Endothelial cell of umbilical vein (primary cell): ENCODE measurements at regions not wholly inside any gene's neighbourhood (a gene's known extent, or its start where the extent isn't known, plus 50 kb on each side); places are given as distances from the start of the nearest gene placed in this dataset.

Experiments
- BruUV-seq: library from RNA; stranded (reverse); fragments of 400-500 nt; replicated peaks from 2 replicates; lab custom pipeline; 2021; lab: Mats Ljungman, UMichigan
- CTCF ChIA-PET: fragments of 300-600, 350-600 bp; sonication (Branson Sonifier 250); formaldehyde crosslinking; loops from one replicate; lab custom pipeline; 2021; ENCODE audit warnings: antibody characterized with exemption, inconsistent platforms; lab: Charles Lee
- POLR2A ChIA-PET: fragments of 300-600, 350-600 bp; sonication (Branson Sonifier 250); formaldehyde crosslinking; loops from one replicate; lab custom pipeline; 2021; ENCODE audit warnings: antibody characterized with exemption, inconsistent platforms; lab: Charles Lee
- DNase-seq: peaks from one replicate; pipeline ENCODE4 v3.0.0-alpha.2; 2011; ENCODE audit warnings: low read depth, low spot score
- FAIRE-seq: peaks from 2 replicates; lab custom pipeline; 2011; peaks lifted over from hg19 to GRCh38; lab: Jason Lieb, UNC
- H2AFZ ChIP-seq: 2 replicates; pipeline ENCODE4 v1.6.0; 2012; ENCODE audit warnings: low read depth, low read length, control low read depth, inconsistent platforms
- H3K27ac ChIP-seq: 2 replicates; pipeline ENCODE4 v1.5.1; 2011; ENCODE audit warnings: low read depth, mild to moderate bottlenecking, control low read depth, low read length, moderate library complexity; ENCODE audit not compliant: insufficient read depth
- H3K27me3 ChIP-seq, 2 experiments: 2 replicates each; pipeline versions ENCODE4 v1.6.0 to v1.6.1; 2011; ENCODE audit warnings: low read length in 2 of 2, mixed read lengths in 1 of 2; ENCODE audit not compliant: control insufficient read depth in 2 of 2, insufficient read depth in 2 of 2
- H3K36me3 ChIP-seq, 2 experiments: 2 replicates in 1 of 2; 3 replicates in 1 of 2; pipeline ENCODE4 v1.5.1; 2011; ENCODE audit warnings: low read length in 2 of 2, mild to moderate bottlenecking in 1 of 2, moderate library complexity in 1 of 2; ENCODE audit not compliant: control insufficient read depth in 2 of 2, insufficient read depth in 2 of 2; ENCODE audit errors: extremely low read depth in 1 of 2
- H3K4me1 ChIP-seq: 3 replicates; pipeline ENCODE4 v1.5.1; 2011; ENCODE audit warnings: mild to moderate bottlenecking, low read length; ENCODE audit not compliant: control insufficient read depth, insufficient read depth; ENCODE audit errors: extremely low read depth
- H3K4me2 ChIP-seq: 2 replicates; pipeline ENCODE4 v1.6.1; 2011; ENCODE audit warnings: low read length, control low read depth, mixed read lengths; ENCODE audit not compliant: insufficient read depth
- H3K4me3 ChIP-seq, 3 experiments: fragments of 200-600 bp in 1 of 3; sonication (generic), shearing (Covaris generic) in 1 of 3; replicated peaks in 1 of 3; 2 replicates each; pipeline ENCODE4 v1.5.1; 2011 to 2016; ENCODE audit warnings: control low read depth in 3 of 3, low read length in 3 of 3, mild to moderate bottlenecking in 2 of 3, inconsistent platforms in 1 of 3, low read depth in 1 of 3, moderate library complexity in 1 of 3; ENCODE audit not compliant: insufficient read depth in 1 of 3
- H3K79me2 ChIP-seq: 2 replicates; pipeline ENCODE4 v1.6.0; 2012; ENCODE audit warnings: low read length, inconsistent platforms; ENCODE audit not compliant: control insufficient read depth, insufficient read depth
- H3K9ac ChIP-seq: replicated peaks from 2 replicates; pipeline ENCODE3; 2011; ENCODE audit warnings: low read length, control low read depth; ENCODE audit not compliant: insufficient read depth; ENCODE audit errors: extremely low read depth
- H3K9me1 ChIP-seq: replicated peaks from 3 replicates; pipeline ENCODE4 v1.6.0; 2011; ENCODE audit warnings: mild to moderate bottlenecking, low read length; ENCODE audit not compliant: control insufficient read depth, insufficient read depth; ENCODE audit errors: extremely low read depth
- H3K9me3 ChIP-seq: replicated peaks from 2 replicates; pipeline ENCODE4 v1.5.1; 2012; ENCODE audit warnings: low read length, inconsistent platforms; ENCODE audit not compliant: control insufficient read depth, insufficient read depth
- H4K20me1 ChIP-seq: replicated peaks from 2 replicates; pipeline ENCODE3; 2011; ENCODE audit warnings: mild to moderate bottlenecking, low read length; ENCODE audit not compliant: control insufficient read depth, insufficient read depth; ENCODE audit errors: extremely low read depth
- EZH2 ChIP-seq: IDR thresholded peaks from 2 replicates; pipeline ENCODE4 v1.6.1; 2012; ENCODE audit warnings: borderline replicate concordance, low read depth, mild to moderate bottlenecking, moderate library complexity, low read length, inconsistent platforms; ENCODE audit not compliant: severe bottlenecking
- GATA2 ChIP-seq: IDR thresholded peaks from 2 replicates; pipeline ENCODE4 v1.7.0; 2011; ENCODE audit warnings: low read depth, mild to moderate bottlenecking, moderate library complexity, mixed read lengths, low read length; ENCODE audit not compliant: insufficient read length, insufficient read depth
- JUN ChIP-seq: IDR thresholded peaks from 2 replicates; pipeline ENCODE4 v1.6.1; 2011; ENCODE audit warnings: borderline replicate concordance, low read depth; ENCODE audit not compliant: insufficient read length, insufficient read depth
- MYC ChIP-seq: IDR thresholded peaks from one replicate; pipeline ENCODE4 v1.6.1; 2011; ENCODE audit warnings: mild to moderate bottlenecking, low read depth, low read length
- POLR2A ChIP-seq: IDR thresholded peaks from 2 replicates; pipeline ENCODE4 v1.6.1; 2012; ENCODE audit warnings: low read depth, mild to moderate bottlenecking, control low read depth, low read length
- POLR2AphosphoS5 ChIP-seq: IDR thresholded peaks from 2 replicates; pipeline ENCODE4 v1.6.1; 2012; ENCODE audit warnings: low read depth, mild to moderate bottlenecking, control low read depth, low read length, moderate library complexity; ENCODE audit not compliant: insufficient read depth
- dilution Hi-C: fragments of 300-500 bp; cut with MboI; formaldehyde crosslinking; loops from one replicate; pipeline ENCODE4 v1.15.0; 2019; ENCODE audit warnings: low sequenced_read_pairs; ENCODE audit not compliant: extremely low pct_ligation_motif_present
- intact Hi-C: fragments of 100-400 bp; cut with micrococcal nuclease; formaldehyde crosslinking; loops from one replicate; pipeline ENCODE4 v1.10.0; 2022
- TF ChIP-seq, protein P1 (sequence below), 2 donors: IDR thresholded peaks; 1 replicate in 1 of 2; 2 replicates in 1 of 2; pipeline ENCODE4 v1.5.1; 2011; ENCODE audit warnings: low read length in 2 of 2, mild to moderate bottlenecking in 2 of 2, moderate library complexity in 2 of 2, control low read depth in 1 of 2, inconsistent platforms in 1 of 2, low read depth in 1 of 2; ENCODE audit not compliant: insufficient read depth in 1 of 2; ENCODE audit errors: extremely low read depth in 1 of 2
- TF ChIP-seq, protein P2 (sequence below): IDR thresholded peaks from 2 replicates; pipeline ENCODE4 v1.6.1; 2011; ENCODE audit not compliant: insufficient read depth, insufficient read length

DNA sequence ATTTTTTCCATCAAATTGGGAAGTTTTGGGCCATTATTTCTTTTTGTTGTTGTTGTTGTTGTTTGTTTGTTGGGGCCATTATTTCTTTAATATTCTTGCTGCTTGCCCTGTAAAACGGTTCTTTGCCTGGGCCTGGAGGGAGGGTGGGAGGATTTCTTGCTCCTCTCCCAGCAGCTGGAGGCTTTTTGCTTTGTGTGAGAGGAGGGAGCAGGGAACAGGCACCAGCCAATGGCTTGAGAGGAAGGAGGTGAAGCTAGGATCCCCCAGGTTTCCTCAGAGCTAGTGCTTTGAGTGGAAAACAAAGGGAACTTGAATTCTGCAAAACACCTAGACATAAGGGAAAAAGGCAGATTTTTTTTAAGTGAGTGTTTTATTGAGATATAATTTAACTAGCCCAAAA lies 61.2 kb upstream of the DNAJC19 start:
- H3K27ac ChIP-seq: no peak overlapping the region
- intact Hi-C loops (no loop called here), dilution Hi-C loops (no loop called here)
- no peak overlapping the region for H3K4me3 ChIP-seq
- no peaks in the 10 kb centered on the region for H3K9me3 ChIP-seq
- H3K4me2 ChIP-seq: no peak overlapping the region
- no peak overlapping the region for H3K9ac ChIP-seq
- no peaks in the 10 kb centered on the region for H3K79me2 ChIP-seq
- FAIRE-seq (no peak), DNase-seq (no peak)
- H2AFZ ChIP-seq: no peak overlapping the region
- no peak for TF ChIP-seq JUN
- TF ChIP-seq MYC: no peak
- TF ChIP-seq POLR2AphosphoS5: no peak
- TF ChIP-seq GATA2: no peak
- TF ChIP-seq POLR2A: no peak
- TF ChIP-seq, protein P1, sequence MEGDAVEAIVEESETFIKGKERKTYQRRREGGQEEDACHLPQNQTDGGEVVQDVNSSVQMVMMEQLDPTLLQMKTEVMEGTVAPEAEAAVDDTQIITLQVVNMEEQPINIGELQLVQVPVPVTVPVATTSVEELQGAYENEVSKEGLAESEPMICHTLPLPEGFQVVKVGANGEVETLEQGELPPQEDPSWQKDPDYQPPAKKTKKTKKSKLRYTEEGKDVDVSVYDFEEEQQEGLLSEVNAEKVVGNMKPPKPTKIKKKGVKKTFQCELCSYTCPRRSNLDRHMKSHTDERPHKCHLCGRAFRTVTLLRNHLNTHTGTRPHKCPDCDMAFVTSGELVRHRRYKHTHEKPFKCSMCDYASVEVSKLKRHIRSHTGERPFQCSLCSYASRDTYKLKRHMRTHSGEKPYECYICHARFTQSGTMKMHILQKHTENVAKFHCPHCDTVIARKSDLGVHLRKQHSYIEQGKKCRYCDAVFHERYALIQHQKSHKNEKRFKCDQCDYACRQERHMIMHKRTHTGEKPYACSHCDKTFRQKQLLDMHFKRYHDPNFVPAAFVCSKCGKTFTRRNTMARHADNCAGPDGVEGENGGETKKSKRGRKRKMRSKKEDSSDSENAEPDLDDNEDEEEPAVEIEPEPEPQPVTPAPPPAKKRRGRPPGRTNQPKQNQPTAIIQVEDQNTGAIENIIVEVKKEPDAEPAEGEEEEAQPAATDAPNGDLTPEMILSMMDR (IDR thresholded peaks at IDR 0.05; ENCODE audit: extremely low read depth in 1 of 2, insufficient read depth in 1 of 2, low read depth in 1 of 2, low read length in 2 of 2): no peak
- TF ChIP-seq, protein P2, sequence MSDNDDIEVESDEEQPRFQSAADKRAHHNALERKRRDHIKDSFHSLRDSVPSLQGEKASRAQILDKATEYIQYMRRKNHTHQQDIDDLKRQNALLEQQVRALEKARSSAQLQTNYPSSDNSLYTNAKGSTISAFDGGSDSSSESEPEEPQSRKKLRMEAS: no peak
- TF ChIP-seq EZH2: no peak
- no peaks in the 10 kb centered on the region for H3K27me3 ChIP-seq
- H3K36me3 ChIP-seq: no peaks in the 10 kb centered on the region
- BruUV-seq: no TSS peak
- H3K9me1 ChIP-seq: no peaks in the 10 kb centered on the region
- H4K20me1 ChIP-seq: no peaks in the 10 kb centered on the region
- ChIA-PET CTCF (no interaction called here), POLR2A (no interaction called here)
- no peaks in the 10 kb centered on the region for H3K4me1 ChIP-seq
